IMR-90 (cell line): ENCODE measurements at regions not wholly inside any gene's neighbourhood (a gene's known extent, or its start where the extent isn't known, plus 50 kb on each side); places are given as distances from the start of the nearest gene placed in this dataset.

Experiments
- ATAC-seq: fragments of 200-7000 bp; cut with Tn5 transposase; 2 replicates; pipeline ENCODE4 v1.9.1; 2020; ENCODE audit warnings: low read depth, mild to moderate bottlenecking, moderate library complexity
- BruUV-seq: library from RNA; stranded (reverse); fragments of 400-500 nt; replicated peaks from 2 replicates; lab custom pipeline; 2021; lab: Mats Ljungman, UMichigan
- CTCF ChIA-PET: fragments of 300-600 bp; formaldehyde crosslinking; extraction: SDS; loops from one replicate; lab custom pipeline; 2021; ENCODE audit warnings: antibody characterized with exemption; lab: Yijun Ruan, JAX
- POLR2A ChIA-PET: fragments of 300-600 bp; sonication (Branson Sonifier 250); formaldehyde crosslinking; loops from one replicate; lab custom pipeline; 2022; ENCODE audit warnings: antibody characterized with exemption; ENCODE audit not compliant: unreplicated experiment; lab: Charles Lee
- DNase-seq: peaks from one replicate; pipeline ENCODE4 v3.0.0; 2013
- H2AFZ ChIP-seq: replicated peaks from 2 replicates; pipeline ENCODE3; 2013; ENCODE audit warnings: low read length, mild to moderate bottlenecking; ENCODE audit not compliant: poor library complexity
- H2AK5ac ChIP-seq: 2 replicates; pipeline ENCODE4 v1.6.1; 2013; ENCODE audit warnings: low read depth, low read length, inconsistent platforms
- H2AK9ac ChIP-seq: replicated peaks from 2 replicates; pipeline ENCODE3; 2013; ENCODE audit warnings: mild to moderate bottlenecking, low read depth, low read length, moderate library complexity; ENCODE audit not compliant: poor library complexity
- H2BK120ac ChIP-seq: 2 replicates; pipeline ENCODE4 v1.6.1; 2013; ENCODE audit warnings: low read depth, low read length, inconsistent platforms
- H2BK15ac ChIP-seq: 3 replicates; pipeline ENCODE4 v1.6.1; 2013; ENCODE audit warnings: low read depth, low read length, inconsistent platforms
- H2BK20ac ChIP-seq: 2 replicates; pipeline ENCODE4 v1.6.1; 2013; ENCODE audit warnings: low read depth, mild to moderate bottlenecking, inconsistent platforms, low read length, moderate library complexity
- H2BK5ac ChIP-seq: 2 replicates; pipeline ENCODE4 v1.6.1; 2013; ENCODE audit warnings: mild to moderate bottlenecking, low read depth, low read length, inconsistent platforms; ENCODE audit not compliant: poor library complexity, severe bottlenecking
- H3K14ac ChIP-seq: replicated peaks from 2 replicates; pipeline ENCODE4 v1.6.1; 2013; ENCODE audit warnings: low read depth, low read length, inconsistent platforms
- H3K18ac ChIP-seq: 2 replicates; pipeline ENCODE4 v1.6.1; 2013; ENCODE audit warnings: low read depth, low read length, control low read depth
- H3K23ac ChIP-seq: 2 replicates; pipeline ENCODE4 v1.6.1; 2013; ENCODE audit warnings: low read depth, low read length, inconsistent platforms
- H3K27ac ChIP-seq: 2 replicates; pipeline ENCODE4 v1.5.1; 2013; ENCODE audit warnings: mild to moderate bottlenecking, control low read depth, low read length; ENCODE audit not compliant: insufficient read depth
- H3K27me3 ChIP-seq: 2 replicates; pipeline ENCODE4 v1.6.1; 2013; ENCODE audit warnings: low read length; ENCODE audit not compliant: control insufficient read depth, insufficient read depth
- H3K36me3 ChIP-seq: 2 replicates; pipeline ENCODE4 v1.6.1; 2013; ENCODE audit warnings: low read length, mixed read lengths; ENCODE audit not compliant: control insufficient read depth, insufficient read depth
- H3K4ac ChIP-seq: 2 replicates; pipeline ENCODE4 v1.6.1; 2013; ENCODE audit warnings: low read depth, low read length, inconsistent platforms
- H3K4me1 ChIP-seq: 2 replicates; pipeline ENCODE4 v1.6.1; 2013; ENCODE audit warnings: low read length, mixed read lengths; ENCODE audit not compliant: control insufficient read depth, insufficient read depth
- H3K4me2 ChIP-seq: 2 replicates; pipeline ENCODE4 v1.6.1; 2013; ENCODE audit warnings: low read depth, mild to moderate bottlenecking, control low read depth, low read length, moderate library complexity
- H3K4me3 ChIP-seq: 2 replicates; pipeline ENCODE4 v1.5.1; 2013; ENCODE audit warnings: low read depth, mild to moderate bottlenecking, control low read depth, low read length, moderate library complexity; ENCODE audit not compliant: insufficient read depth
- H3K56ac ChIP-seq: 2 replicates; pipeline ENCODE4 v1.6.1; 2013; ENCODE audit warnings: low read length, inconsistent platforms; ENCODE audit not compliant: insufficient read depth; ENCODE audit errors: extremely low read depth
- H3K79me1 ChIP-seq, 2 experiments: 2 replicates each; pipeline ENCODE4 v1.6.1; 2013; ENCODE audit warnings: low read length in 2 of 2, inconsistent platforms in 1 of 2, low read depth in 1 of 2
- H3K9ac ChIP-seq: 2 replicates; pipeline ENCODE4 v1.6.1; 2013; ENCODE audit warnings: low read depth, low read length, control low read depth
- H3K9me1 ChIP-seq: 2 replicates; pipeline ENCODE4 v1.6.1; 2013; ENCODE audit warnings: low read length, inconsistent platforms; ENCODE audit not compliant: insufficient read depth
- H3K9me3 ChIP-seq: 2 replicates; pipeline ENCODE4 v1.6.1; 2013; ENCODE audit warnings: low read length; ENCODE audit not compliant: control insufficient read depth, insufficient read depth
- H4K20me1 ChIP-seq: 2 replicates; pipeline ENCODE4 v1.6.1; 2013; ENCODE audit warnings: low read length, inconsistent platforms; ENCODE audit not compliant: insufficient read depth
- H4K5ac ChIP-seq: 2 replicates; pipeline ENCODE4 v1.6.1; 2013; ENCODE audit warnings: mild to moderate bottlenecking, low read depth, low read length, control low read depth
- H4K8ac ChIP-seq, 2 experiments: 2 replicates each; pipeline ENCODE4 v1.6.1; 2013; ENCODE audit warnings: low read depth in 2 of 2, low read length in 2 of 2, control low read depth in 1 of 2, inconsistent platforms in 1 of 2
- H4K91ac ChIP-seq: 2 replicates; pipeline ENCODE4 v1.6.1; 2013; ENCODE audit warnings: low read depth, low read length, inconsistent platforms; ENCODE audit not compliant: insufficient read depth
- BHLHE40 ChIP-seq: fragments of 150-350 bp; IDR thresholded peaks from 2 replicates; pipeline ENCODE4 v1.6.1; 2016; ENCODE audit warnings: mild to moderate bottlenecking, low read depth, low read length
- CEBPB ChIP-seq: IDR thresholded peaks from 2 replicates; pipeline ENCODE4 v1.6.1; 2012; ENCODE audit warnings: low read depth, low read length, improper control_type of control experiment
- FOS ChIP-seq: fragments of 150-350 bp; IDR thresholded peaks from 2 replicates; pipeline ENCODE4 v1.6.1; 2016; ENCODE audit warnings: low read depth, low read length
- MAFK ChIP-seq: IDR thresholded peaks from 2 replicates; pipeline ENCODE4 v1.6.1; 2012; ENCODE audit warnings: low read depth, low read length, improper control_type of control experiment
- MAZ ChIP-seq: IDR thresholded peaks from 2 replicates; pipeline ENCODE4 v1.6.1; 2012; ENCODE audit warnings: low read depth, mild to moderate bottlenecking, low read length, improper control_type of control experiment, moderate library complexity, borderline replicate concordance
- MXI1 ChIP-seq: IDR thresholded peaks from 2 replicates; pipeline ENCODE4 v1.6.1; 2012; ENCODE audit warnings: low read depth, mild to moderate bottlenecking, low read length, moderate library complexity, borderline replicate concordance
- NFE2L2 ChIP-seq: fragments of 150-350 bp; IDR thresholded peaks from 2 replicates; pipeline ENCODE4 v1.6.1; 2016; ENCODE audit warnings: low read depth, mild to moderate bottlenecking, low read length
- RAD21 ChIP-seq: IDR thresholded peaks from 2 replicates; pipeline ENCODE4 v1.6.1; 2012; ENCODE audit warnings: low read length, improper control_type of control experiment
- SMC3 ChIP-seq: fragments of 150-350 bp; IDR thresholded peaks from 2 replicates; pipeline ENCODE4 v1.6.1; 2016; ENCODE audit warnings: low read depth, mild to moderate bottlenecking, antibody characterized with exemption, low read length, moderate library complexity
- WGBS, 2 experiments: methylation state at CpG; one replicate each; pipeline versions ENCODE4 v1.1.5 to v1.1.7; 2013; ENCODE audit warnings: missing lambda C conversion rate in 2 of 2; ENCODE audit not compliant: insufficient read length in 1 of 2; ENCODE audit errors: extremely low coverage in 2 of 2; 5-methylcytosine and 5-hydroxymethylcytosine counted together
- dilution Hi-C: fragments of 300-500 bp; cut with HindIII; formaldehyde crosslinking; loops from one replicate; pipeline ENCODE4 v1.14.3; 2018; ENCODE audit warnings: low sequenced_read_pairs; ENCODE audit not compliant: unreplicated experiment
- in situ Hi-C: fragments of 300-500 bp; cut with MboI; formaldehyde crosslinking; loops from 3 replicates; pipeline ENCODE4 v1.14.3; 2019; ENCODE audit warnings: low sequenced_read_pairs, inconsistent platforms, mixed read lengths
- intact Hi-C: fragments of 100-400 bp; cut with micrococcal nuclease; formaldehyde crosslinking; loops from 2 replicates; pipeline ENCODE4 v1.10.0; 2022
- TF ChIP-seq, protein P1 (sequence below): conservative IDR thresholded peaks from 2 replicates; pipeline ENCODE4 v1.5.1; 2012; ENCODE audit warnings: mild to moderate bottlenecking, low read depth, low read length, improper control_type of control experiment
- TF ChIP-seq, protein P2 (sequence below): fragments of 150-350 bp; IDR thresholded peaks from 2 replicates; pipeline ENCODE4 v1.6.1; 2016; ENCODE audit warnings: low read depth, mild to moderate bottlenecking, low read length, moderate library complexity, borderline replicate concordance

DNA sequence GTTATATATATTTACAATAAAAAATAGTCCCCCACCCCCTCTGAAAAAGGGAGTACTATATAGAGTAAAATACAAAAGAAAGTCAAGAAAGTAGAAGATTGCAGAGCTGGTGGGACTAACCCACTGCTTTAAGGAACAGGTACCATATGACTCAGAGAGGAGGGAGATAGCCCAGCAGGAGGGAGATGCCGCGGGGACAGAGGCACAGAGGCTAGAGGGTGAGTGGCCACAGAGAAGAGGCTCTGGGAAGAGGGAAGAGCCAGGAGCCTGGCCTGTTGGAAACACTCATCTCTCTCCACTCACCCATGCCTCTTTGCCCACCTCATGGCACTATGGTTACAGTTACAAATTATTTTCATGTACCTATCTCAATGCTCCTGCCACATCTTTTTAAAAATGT is 53.6 kb upstream of the LYVE1 start:
- POLR2A ChIA-PET = no interaction called here
- dilution Hi-C loops = no loop called here

More for the DNA sequence above, 53.6 kb upstream of the LYVE1 start:
- no TSS peak for BruUV-seq
- Histone ChIP-seq H3K4ac (no peak overlapping the region), H2AK9ac (no peak overlapping the region), H2BK20ac (no peak overlapping the region), H3K18ac (no peak overlapping the region), H3K4me3 (no peak overlapping the region), H3K9me3 (no peaks in the 10 kb centered on the region), H2AK5ac (no peak overlapping the region), H3K9me1 (peaks cover 23% of the 10 kb centered on the region), H3K27ac (no peak overlapping the region), H2AFZ (no peak overlapping the region), H2BK120ac (no peak overlapping the region), H4K8ac (no peak overlapping the region), H3K4me1 (peaks cover 6% of the 10 kb centered on the region), H3K36me3 (peaks cover 51% of the 10 kb centered on the region), H3K56ac (no peak overlapping the region), H3K14ac (no peak overlapping the region), H3K9ac (no peak overlapping the region), H3K27me3 (no peaks in the 10 kb centered on the region), H4K91ac (no peak overlapping the region), H4K20me1 (no peaks in the 10 kb centered on the region), H2BK15ac (no peak overlapping the region), H2BK5ac (no peak overlapping the region), H3K4me2 (no peak overlapping the region), H4K5ac (no peak overlapping the region), H3K23ac (no peak overlapping the region), H3K79me1 (peaks cover 0 to 31% of the 10 kb centered on the region in 2 experiments; a peak in 1 of 4 replicates)
- ATAC-seq = no peak
- TF ChIP-seq MXI1 (no peak), MAZ (no peak), MAFK (no peak), BHLHE40 (no peak), FOS (no peak), RAD21 (no peak), CEBPB (no peak), SMC3 (no peak), NFE2L2 (no peak)
- TF ChIP-seq, protein P1, sequence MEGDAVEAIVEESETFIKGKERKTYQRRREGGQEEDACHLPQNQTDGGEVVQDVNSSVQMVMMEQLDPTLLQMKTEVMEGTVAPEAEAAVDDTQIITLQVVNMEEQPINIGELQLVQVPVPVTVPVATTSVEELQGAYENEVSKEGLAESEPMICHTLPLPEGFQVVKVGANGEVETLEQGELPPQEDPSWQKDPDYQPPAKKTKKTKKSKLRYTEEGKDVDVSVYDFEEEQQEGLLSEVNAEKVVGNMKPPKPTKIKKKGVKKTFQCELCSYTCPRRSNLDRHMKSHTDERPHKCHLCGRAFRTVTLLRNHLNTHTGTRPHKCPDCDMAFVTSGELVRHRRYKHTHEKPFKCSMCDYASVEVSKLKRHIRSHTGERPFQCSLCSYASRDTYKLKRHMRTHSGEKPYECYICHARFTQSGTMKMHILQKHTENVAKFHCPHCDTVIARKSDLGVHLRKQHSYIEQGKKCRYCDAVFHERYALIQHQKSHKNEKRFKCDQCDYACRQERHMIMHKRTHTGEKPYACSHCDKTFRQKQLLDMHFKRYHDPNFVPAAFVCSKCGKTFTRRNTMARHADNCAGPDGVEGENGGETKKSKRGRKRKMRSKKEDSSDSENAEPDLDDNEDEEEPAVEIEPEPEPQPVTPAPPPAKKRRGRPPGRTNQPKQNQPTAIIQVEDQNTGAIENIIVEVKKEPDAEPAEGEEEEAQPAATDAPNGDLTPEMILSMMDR = no peak
- TF ChIP-seq, protein P2, sequence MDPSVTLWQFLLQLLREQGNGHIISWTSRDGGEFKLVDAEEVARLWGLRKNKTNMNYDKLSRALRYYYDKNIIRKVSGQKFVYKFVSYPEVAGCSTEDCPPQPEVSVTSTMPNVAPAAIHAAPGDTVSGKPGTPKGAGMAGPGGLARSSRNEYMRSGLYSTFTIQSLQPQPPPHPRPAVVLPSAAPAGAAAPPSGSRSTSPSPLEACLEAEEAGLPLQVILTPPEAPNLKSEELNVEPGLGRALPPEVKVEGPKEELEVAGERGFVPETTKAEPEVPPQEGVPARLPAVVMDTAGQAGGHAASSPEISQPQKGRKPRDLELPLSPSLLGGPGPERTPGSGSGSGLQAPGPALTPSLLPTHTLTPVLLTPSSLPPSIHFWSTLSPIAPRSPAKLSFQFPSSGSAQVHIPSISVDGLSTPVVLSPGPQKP = no peak
- no CpG with 5 or more reads among the region's 2 CpGs for WGBS, 2 experiments
- DNase-seq = no peak
- in situ Hi-C loops (no loop called here), intact Hi-C loops (no loop called here)
- CTCF ChIA-PET = no interaction called here
